Endothelial cell of umbilical vein (primary cell): ENCODE measurements at regions not wholly inside any gene's neighbourhood (a gene's known extent, or its start where the extent isn't known, plus 50 kb on each side); places are given as distances from the start of the nearest gene placed in this dataset.

Experiments used
- BruUV-seq: library from RNA; stranded (reverse); fragments of 400-500 nt; replicated peaks from 2 replicates; lab custom pipeline; 2021; lab: Mats Ljungman, UMichigan
- CTCF ChIA-PET: fragments of 300-600, 350-600 bp; sonication (Branson Sonifier 250); formaldehyde crosslinking; loops from one replicate; lab custom pipeline; 2021; ENCODE audit warnings: antibody characterized with exemption, inconsistent platforms; lab: Charles Lee
- POLR2A ChIA-PET: fragments of 300-600, 350-600 bp; sonication (Branson Sonifier 250); formaldehyde crosslinking; loops from one replicate; lab custom pipeline; 2021; ENCODE audit warnings: antibody characterized with exemption, inconsistent platforms; lab: Charles Lee
- DNase-seq: peaks from one replicate; pipeline ENCODE4 v3.0.0-alpha.2; 2011; ENCODE audit warnings: low read depth, low spot score
- FAIRE-seq: peaks from 2 replicates; lab custom pipeline; 2011; peaks lifted over from hg19 to GRCh38; lab: Jason Lieb, UNC
- H2AFZ ChIP-seq: 2 replicates; pipeline ENCODE4 v1.6.0; 2012; ENCODE audit warnings: low read depth, low read length, control low read depth, inconsistent platforms
- H3K27ac ChIP-seq: 2 replicates; pipeline ENCODE4 v1.5.1; 2011; ENCODE audit warnings: low read depth, mild to moderate bottlenecking, control low read depth, low read length, moderate library complexity; ENCODE audit not compliant: insufficient read depth
- H3K27me3 ChIP-seq, 2 experiments: 2 replicates each; pipeline versions ENCODE4 v1.6.0 to v1.6.1; 2011; ENCODE audit warnings: low read length in 2 of 2, mixed read lengths in 1 of 2; ENCODE audit not compliant: control insufficient read depth in 2 of 2, insufficient read depth in 2 of 2
- H3K36me3 ChIP-seq, 2 experiments: 2 replicates in 1 of 2; 3 replicates in 1 of 2; pipeline ENCODE4 v1.5.1; 2011; ENCODE audit warnings: low read length in 2 of 2, mild to moderate bottlenecking in 1 of 2, moderate library complexity in 1 of 2; ENCODE audit not compliant: control insufficient read depth in 2 of 2, insufficient read depth in 2 of 2; ENCODE audit errors: extremely low read depth in 1 of 2
- H3K4me1 ChIP-seq: 3 replicates; pipeline ENCODE4 v1.5.1; 2011; ENCODE audit warnings: mild to moderate bottlenecking, low read length; ENCODE audit not compliant: control insufficient read depth, insufficient read depth; ENCODE audit errors: extremely low read depth
- H3K4me2 ChIP-seq: 2 replicates; pipeline ENCODE4 v1.6.1; 2011; ENCODE audit warnings: low read length, control low read depth, mixed read lengths; ENCODE audit not compliant: insufficient read depth
- H3K4me3 ChIP-seq, 3 experiments: fragments of 200-600 bp in 1 of 3; sonication (generic), shearing (Covaris generic) in 1 of 3; replicated peaks in 1 of 3; 2 replicates each; pipeline ENCODE4 v1.5.1; 2011 to 2016; ENCODE audit warnings: control low read depth in 3 of 3, low read length in 3 of 3, mild to moderate bottlenecking in 2 of 3, inconsistent platforms in 1 of 3, low read depth in 1 of 3, moderate library complexity in 1 of 3; ENCODE audit not compliant: insufficient read depth in 1 of 3
- H3K79me2 ChIP-seq: 2 replicates; pipeline ENCODE4 v1.6.0; 2012; ENCODE audit warnings: low read length, inconsistent platforms; ENCODE audit not compliant: control insufficient read depth, insufficient read depth
- H3K9ac ChIP-seq: replicated peaks from 2 replicates; pipeline ENCODE3; 2011; ENCODE audit warnings: low read length, control low read depth; ENCODE audit not compliant: insufficient read depth; ENCODE audit errors: extremely low read depth
- H3K9me1 ChIP-seq: replicated peaks from 3 replicates; pipeline ENCODE4 v1.6.0; 2011; ENCODE audit warnings: mild to moderate bottlenecking, low read length; ENCODE audit not compliant: control insufficient read depth, insufficient read depth; ENCODE audit errors: extremely low read depth
- H3K9me3 ChIP-seq: replicated peaks from 2 replicates; pipeline ENCODE4 v1.5.1; 2012; ENCODE audit warnings: low read length, inconsistent platforms; ENCODE audit not compliant: control insufficient read depth, insufficient read depth
- H4K20me1 ChIP-seq: replicated peaks from 2 replicates; pipeline ENCODE3; 2011; ENCODE audit warnings: mild to moderate bottlenecking, low read length; ENCODE audit not compliant: control insufficient read depth, insufficient read depth; ENCODE audit errors: extremely low read depth
- CTCF ChIP-seq, 2 donors: IDR thresholded peaks; 1 replicate in 1 of 2; 2 replicates in 1 of 2; pipeline ENCODE4 v1.5.1; 2011; ENCODE audit warnings: low read length in 2 of 2, mild to moderate bottlenecking in 2 of 2, moderate library complexity in 2 of 2, control low read depth in 1 of 2, inconsistent platforms in 1 of 2, low read depth in 1 of 2; ENCODE audit not compliant: insufficient read depth in 1 of 2; ENCODE audit errors: extremely low read depth in 1 of 2
- EZH2 ChIP-seq: IDR thresholded peaks from 2 replicates; pipeline ENCODE4 v1.6.1; 2012; ENCODE audit warnings: borderline replicate concordance, low read depth, mild to moderate bottlenecking, moderate library complexity, low read length, inconsistent platforms; ENCODE audit not compliant: severe bottlenecking
- FOS ChIP-seq: IDR thresholded peaks from 2 replicates; pipeline ENCODE4 v1.6.1; 2011; ENCODE audit warnings: mild to moderate bottlenecking, low read length, moderate library complexity, borderline replicate concordance; ENCODE audit not compliant: insufficient read depth
- GATA2 ChIP-seq: IDR thresholded peaks from 2 replicates; pipeline ENCODE4 v1.7.0; 2011; ENCODE audit warnings: low read depth, mild to moderate bottlenecking, moderate library complexity, mixed read lengths, low read length; ENCODE audit not compliant: insufficient read length, insufficient read depth
- JUN ChIP-seq: IDR thresholded peaks from 2 replicates; pipeline ENCODE4 v1.6.1; 2011; ENCODE audit warnings: borderline replicate concordance, low read depth; ENCODE audit not compliant: insufficient read length, insufficient read depth
- MAX ChIP-seq: IDR thresholded peaks from 2 replicates; pipeline ENCODE4 v1.6.1; 2011; ENCODE audit not compliant: insufficient read depth, insufficient read length
- MYC ChIP-seq: IDR thresholded peaks from one replicate; pipeline ENCODE4 v1.6.1; 2011; ENCODE audit warnings: mild to moderate bottlenecking, low read depth, low read length
- POLR2A ChIP-seq: IDR thresholded peaks from 2 replicates; pipeline ENCODE4 v1.6.1; 2012; ENCODE audit warnings: low read depth, mild to moderate bottlenecking, control low read depth, low read length
- POLR2AphosphoS5 ChIP-seq: IDR thresholded peaks from 2 replicates; pipeline ENCODE4 v1.6.1; 2012; ENCODE audit warnings: low read depth, mild to moderate bottlenecking, control low read depth, low read length, moderate library complexity; ENCODE audit not compliant: insufficient read depth
- dilution Hi-C: fragments of 300-500 bp; cut with MboI; formaldehyde crosslinking; loops from one replicate; pipeline ENCODE4 v1.15.0; 2019; ENCODE audit warnings: low sequenced_read_pairs; ENCODE audit not compliant: extremely low pct_ligation_motif_present
- intact Hi-C: fragments of 100-400 bp; cut with micrococcal nuclease; formaldehyde crosslinking; loops from one replicate; pipeline ENCODE4 v1.10.0; 2022

DNA sequence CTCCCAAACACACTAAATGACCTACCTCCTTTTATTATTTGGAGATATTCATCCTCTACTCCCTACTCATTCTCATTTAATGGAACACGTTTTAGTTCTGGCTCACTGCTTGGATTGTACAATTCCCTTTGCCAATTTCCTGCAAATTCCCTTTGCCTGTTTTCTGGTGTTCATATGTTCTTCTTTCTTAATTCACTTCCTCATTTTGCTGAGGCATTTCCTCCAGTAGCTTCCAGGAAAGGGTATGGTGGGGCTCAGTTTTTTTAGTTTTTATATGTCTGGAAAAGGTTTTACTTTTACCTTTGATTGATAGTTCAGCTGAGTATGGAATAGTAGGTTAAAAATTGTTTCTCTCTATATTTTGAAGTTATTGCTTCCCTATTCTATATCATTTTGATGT lies 143.6 kb upstream of the GOLIM4 start:
- CTCF ChIA-PET, result no interaction called here
- Histone ChIP-seq H3K9me1 (no peaks in the 10 kb centered on the region), H3K4me1 (no peaks in the 10 kb centered on the region), H3K27me3 (peaks cover 2 to 18% of the 10 kb centered on the region in 2 experiments), H3K4me2 (no peak overlapping the region), H3K4me3 (no peak overlapping the region), H3K9me3 (no peaks in the 10 kb centered on the region), H3K9ac (no peak overlapping the region), H3K27ac (no peak overlapping the region), H3K79me2 (no peaks in the 10 kb centered on the region), H4K20me1 (no peaks in the 10 kb centered on the region), H2AFZ (no peak overlapping the region), H3K36me3 (no peaks in the 10 kb centered on the region)
- FAIRE-seq, result no peak
- POLR2A ChIA-PET, result no interaction called here
- dilution Hi-C loops, result no loop called here
- no TSS peak for BruUV-seq
- TF ChIP-seq POLR2AphosphoS5 (no peak), FOS (no peak), MAX (no peak), MYC (no peak), CTCF (IDR thresholded peaks at IDR 0.05; ENCODE audit: extremely low read depth in 1 of 2, insufficient read depth in 1 of 2, low read depth in 1 of 2, low read length in 2 of 2) (no peak), POLR2A (no peak), EZH2 (no peak), JUN (no peak), GATA2 (no peak)
- intact Hi-C loops, result no loop called here
- no peak for DNase-seq
